COR-L47 (cell line): ENCODE measurements at regions not wholly inside any gene's neighbourhood (a gene's known extent, or its start where the extent isn't known, plus 50 kb on each side); places are given as distances from the start of the nearest gene placed in this dataset.
A peak's percentile ranks its signal among the peaks of the same experiment; 100 is the strongest.
"Not testable (repeated sequence)": the region's sequence is repeated elsewhere in the genome, so short reads cannot be mapped to it uniquely, and the experiment has no call there.

Experiments used
- DNase-seq: peaks from one replicate; lab custom pipeline; 2025; lab: John Stamatoyannopoulos, UW

DNA sequence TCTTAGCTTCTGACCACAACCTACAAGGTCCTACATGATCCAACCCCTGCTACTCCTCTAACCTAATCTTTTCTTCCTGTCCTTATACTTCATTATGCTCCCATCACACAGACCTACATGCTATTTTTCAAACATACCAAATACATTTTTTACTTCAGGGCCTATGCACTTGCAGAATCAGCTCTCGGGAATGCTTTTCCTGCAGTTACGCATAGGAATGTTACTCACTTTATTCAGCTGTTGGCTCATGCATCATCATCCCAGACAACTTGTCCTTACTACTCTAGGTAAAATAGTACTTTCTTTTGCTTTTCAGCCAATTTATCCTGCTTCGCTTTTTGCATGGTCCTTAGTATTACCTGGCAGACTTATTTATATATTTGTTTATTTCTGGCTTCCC, 105.6 kb downstream of the OXSM start:
- DNase-seq = no peak

DNA sequence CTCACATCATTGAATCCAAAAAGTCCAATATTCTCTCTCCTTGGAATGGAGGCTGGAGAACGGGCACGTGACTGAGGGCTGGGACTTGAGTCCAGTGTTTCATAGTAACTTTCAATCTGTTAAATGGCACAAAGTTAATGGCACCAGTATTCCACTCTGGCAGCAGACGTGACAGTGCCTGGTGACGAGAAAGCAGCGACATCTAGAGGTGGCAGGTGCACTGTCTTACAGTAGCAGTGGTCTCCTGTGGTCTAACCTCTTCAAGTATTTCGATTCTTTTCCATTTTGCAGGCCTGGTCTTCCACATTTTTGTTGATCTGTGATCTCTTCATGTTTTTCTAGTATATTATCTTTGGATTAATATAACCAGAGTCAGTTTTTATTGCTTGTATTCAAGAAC, 107.1 kb downstream of the OXSM start:
- DNase-seq = no peak

DNA sequence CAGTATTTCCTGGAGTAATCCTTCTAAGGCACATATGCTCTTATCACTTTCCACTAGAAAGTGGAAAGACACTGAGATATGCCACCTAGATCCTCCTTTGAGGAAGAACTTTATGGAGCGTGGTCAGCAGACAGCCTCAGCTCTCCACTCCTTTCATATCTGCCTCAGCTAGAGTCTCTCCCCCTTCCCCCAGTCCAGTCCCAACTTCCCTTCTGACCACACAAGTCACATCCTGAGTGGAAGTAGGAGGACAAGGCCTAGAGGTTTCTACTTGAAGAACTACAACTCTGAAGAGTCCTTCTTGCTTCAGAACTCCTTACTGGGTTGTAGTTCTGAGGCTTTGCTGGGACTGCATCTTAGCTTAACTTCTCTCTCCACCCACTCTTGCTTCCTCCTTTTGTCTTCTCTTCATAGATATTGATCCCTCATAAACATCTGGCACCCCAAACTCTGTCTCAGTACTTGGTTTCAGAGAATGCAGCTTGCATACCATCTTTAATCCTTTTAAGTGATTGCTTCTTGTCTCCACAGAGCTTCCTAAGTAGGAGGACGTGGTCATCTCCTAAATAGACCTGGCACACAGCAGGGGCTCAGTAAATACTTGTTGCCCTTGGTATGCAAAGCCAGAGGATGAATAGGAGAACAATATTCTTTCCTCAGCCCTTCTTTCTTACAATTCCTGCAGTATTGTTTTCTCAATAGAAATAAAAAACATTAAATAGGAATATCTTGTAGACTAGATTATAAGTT, 109.6 kb downstream of the OXSM start:
- no peak for DNase-seq

- no peak for DNase-seq
Measured at GRCh38 chr3:25900161-25900560, 110.3 kb downstream of the OXSM start.

DNA sequence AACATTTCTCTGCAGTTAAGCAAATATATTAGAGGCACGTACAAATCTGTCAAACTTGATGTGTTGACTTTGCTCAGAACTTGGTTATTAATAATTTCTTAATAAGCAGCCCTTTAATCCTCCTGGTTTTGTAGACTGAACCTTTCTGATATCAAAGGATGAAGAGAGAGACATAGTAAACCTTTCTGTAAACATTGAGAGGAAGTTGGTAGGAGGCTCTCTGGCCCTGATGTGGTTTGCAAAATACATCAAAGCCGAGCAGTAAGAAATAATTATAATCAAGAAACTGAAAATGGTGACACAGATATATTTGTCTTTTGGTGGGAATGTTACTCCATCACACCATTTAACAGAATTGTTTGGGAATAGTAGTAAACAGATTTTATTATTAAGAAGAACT, 111.9 kb downstream of the OXSM start:
- DNase-seq = no peak

DNA sequence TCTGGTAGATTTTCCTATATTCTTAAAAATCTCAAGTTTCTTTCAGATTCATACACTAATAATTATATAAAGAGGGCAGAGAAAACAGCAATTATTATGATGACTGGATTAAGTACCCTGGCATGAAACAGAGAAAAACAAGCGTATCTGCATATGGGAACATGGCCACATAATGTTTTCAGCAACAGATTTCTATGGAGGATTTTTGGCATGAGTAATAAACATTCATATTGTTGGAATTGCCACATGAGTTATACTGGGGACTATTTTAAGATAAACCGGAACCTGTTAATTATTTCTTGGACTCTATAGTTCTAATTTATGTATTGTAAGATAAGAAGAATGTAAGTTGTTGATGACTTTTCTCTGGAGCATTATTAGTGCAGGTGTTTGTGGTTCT, 112.7 kb downstream of the OXSM start:
- DNase-seq = no peak

- DNase-seq = no peak
Measured at GRCh38 chr3:25903371-25904129, 113.7 kb downstream of the OXSM start.

GRCh38 chr3:25904206-25904605, 114.3 kb downstream of the OXSM start:
- DNase-seq = peak; percentile 2

DNA sequence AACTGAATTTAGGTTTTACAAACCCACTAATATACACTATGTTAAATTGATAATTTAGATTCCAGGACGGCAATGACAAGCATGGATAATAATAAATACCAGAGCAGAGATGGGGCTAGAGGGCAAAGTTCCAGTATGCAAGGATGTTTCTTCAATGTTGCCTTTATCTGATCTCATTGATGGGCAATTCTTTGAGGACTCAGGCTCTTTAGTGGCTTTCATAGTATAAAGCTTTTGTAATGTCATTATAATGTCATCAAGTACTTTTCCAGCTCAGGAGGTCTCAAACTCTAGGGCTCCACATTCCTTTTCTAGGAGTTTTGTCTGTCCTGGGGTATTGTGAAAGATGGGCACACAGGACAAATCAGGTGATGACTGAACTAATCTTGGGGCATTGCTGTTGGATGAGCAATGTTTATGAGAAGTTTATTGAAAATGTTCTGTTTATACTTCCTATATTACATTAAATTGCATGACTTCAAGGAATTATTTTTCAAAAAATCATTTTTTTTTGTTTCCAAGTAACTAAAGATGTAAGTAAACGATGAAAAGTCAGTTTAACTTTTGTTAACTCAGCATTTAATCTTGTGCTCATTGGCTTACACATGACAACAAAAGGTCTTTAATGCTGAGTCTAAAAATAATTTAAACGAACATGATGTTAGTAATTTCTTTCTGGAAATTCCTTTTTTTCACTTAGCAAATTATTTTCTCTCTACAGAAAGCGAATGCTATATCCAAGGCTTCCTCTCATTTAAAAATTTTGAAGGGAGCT, 116.4 kb downstream of the OXSM start:
- DNase-seq = no peak

DNA sequence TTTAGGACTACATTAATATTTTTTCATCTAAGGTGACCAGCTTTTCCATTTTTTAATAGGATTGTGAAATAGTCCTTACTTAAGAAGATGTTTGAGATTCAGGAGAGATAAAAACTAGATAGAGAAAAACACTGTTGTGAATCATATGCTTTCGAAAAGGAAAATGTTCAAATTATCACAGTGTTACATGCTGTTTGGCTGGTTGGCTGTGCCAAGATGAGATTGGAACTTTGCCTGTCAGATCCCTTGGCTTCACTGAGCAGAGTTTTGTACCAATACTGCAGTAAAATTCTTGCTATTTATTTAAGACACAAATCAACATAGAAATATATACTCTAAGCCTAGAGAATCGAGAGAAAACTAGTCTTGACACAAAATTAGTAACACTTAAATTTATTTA, 117.2 kb downstream of the OXSM start:
- no peak for DNase-seq

DNA sequence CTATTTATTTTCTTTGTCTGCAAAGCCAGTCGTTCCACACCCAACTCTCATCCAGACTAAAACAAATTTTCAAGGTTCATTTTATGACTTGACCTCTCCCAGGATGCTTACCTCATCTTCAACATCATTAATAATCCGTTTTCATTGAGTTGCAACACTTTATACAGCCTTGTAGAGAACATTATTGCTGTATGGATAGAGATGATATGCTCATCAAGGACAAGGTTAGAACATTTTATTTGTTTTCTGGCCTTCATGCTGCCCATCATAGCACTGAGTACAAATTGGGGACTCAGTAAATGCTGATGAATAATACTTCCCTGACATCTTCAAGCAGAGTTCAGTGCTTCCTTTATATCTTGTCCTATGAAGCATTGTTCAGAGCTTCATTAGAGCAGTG, 120.2 kb downstream of the OXSM start:
- DNase-seq = no peak

- no peak for DNase-seq
Measured at GRCh38 chr3:25910997-25911396, 121.1 kb downstream of the OXSM start.

DNA sequence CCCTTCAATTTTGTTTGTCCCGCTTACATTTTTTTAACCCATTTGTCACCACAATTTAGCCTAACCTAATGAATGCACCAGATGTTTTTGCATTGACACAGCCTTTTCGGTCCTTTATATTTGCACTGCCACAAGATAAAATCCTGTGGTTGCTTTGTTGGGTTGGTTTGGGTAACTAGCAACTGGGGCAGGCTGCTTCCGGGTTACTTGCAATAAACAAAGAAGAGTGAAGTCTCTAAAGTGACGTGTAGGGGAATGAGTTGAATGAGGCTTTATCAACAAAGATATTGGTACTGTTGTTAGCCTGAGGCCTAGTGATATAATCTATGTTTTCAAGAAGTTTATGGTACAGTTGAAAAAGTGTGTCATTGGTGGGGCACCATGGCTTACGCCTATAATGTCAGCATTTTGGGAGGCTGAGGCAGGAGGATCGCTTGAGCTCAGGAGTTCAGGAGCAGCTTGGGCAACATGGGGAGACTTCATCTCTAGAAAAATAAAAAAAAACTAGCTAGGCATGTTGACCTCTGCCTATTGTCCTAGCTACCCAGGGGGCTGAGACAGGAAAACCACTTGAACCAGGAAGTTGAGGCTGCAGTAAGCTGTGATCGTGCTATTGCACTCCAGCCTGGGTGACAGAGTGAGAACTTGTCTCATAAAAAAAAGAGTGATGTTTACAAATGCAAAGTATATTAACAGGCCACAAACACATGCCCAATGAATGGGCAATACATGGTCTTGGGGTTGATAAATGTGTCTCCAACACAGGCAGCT, 121.8 kb downstream of the OXSM start:
- DNase-seq = no peak

DNA sequence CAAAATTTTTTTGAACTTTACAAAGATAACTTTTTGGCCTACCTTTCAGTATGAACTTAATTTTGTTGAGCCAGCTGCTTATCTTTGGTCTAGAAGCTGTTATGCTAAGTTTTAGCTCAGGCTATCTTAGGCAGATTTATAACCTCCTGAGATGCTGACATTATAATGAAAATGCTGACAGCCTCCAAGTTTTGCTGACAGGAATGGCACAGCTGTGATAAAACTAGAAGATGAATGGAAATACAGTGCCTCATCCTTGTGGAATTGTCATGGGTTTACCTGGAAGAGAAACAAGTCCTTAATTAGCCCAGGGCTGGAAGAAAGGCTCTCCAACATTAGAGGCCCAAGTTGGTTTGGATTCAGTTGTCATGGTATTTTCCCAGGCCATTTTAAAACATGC, 123.3 kb downstream of the OXSM start:
- no peak for DNase-seq

GRCh38 chr3:25915673-25916072, 125.8 kb downstream of the OXSM start:
- no peak for DNase-seq

DNA sequence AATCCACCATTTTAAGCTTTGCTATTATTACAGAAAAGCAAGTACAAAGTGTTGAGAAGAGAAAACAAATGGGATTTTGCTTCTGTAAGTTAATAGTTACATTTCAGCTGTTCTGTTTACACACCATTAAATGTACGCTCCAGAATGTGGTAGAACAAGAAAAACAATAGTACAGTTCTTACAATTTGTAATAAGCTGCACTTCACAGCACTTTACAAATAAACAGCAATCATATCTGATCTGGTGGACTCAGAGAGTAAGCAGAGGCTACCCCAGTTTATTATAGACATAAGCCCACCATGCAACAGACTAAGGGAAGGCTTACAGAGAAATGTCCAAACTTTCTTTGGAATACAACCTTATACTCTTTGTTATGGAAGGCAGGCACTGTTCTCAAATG, 126.4 kb downstream of the OXSM start:
- no peak for DNase-seq

DNA sequence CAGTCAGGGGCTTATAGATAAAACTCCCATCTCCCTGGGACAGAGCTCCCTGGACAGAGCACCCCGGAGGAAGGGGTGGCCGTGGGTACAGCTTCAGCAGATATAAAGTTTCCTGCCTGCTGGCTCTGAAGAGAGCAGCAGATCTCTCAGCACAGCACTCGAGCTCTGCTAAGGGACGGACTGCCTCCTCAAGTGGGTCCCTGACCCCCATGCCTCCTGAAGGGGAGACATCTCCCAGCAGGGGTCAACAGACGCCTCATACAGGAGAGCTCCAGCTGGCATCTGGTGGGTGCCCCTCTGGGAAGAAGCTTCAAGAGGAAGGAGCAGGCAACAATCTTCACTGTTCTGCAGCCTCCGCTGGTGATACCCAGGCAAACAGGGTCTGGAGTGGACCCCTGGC, 142.1 kb downstream of the OXSM start:
- DNase-seq = not testable (repeated sequence)

DNA sequence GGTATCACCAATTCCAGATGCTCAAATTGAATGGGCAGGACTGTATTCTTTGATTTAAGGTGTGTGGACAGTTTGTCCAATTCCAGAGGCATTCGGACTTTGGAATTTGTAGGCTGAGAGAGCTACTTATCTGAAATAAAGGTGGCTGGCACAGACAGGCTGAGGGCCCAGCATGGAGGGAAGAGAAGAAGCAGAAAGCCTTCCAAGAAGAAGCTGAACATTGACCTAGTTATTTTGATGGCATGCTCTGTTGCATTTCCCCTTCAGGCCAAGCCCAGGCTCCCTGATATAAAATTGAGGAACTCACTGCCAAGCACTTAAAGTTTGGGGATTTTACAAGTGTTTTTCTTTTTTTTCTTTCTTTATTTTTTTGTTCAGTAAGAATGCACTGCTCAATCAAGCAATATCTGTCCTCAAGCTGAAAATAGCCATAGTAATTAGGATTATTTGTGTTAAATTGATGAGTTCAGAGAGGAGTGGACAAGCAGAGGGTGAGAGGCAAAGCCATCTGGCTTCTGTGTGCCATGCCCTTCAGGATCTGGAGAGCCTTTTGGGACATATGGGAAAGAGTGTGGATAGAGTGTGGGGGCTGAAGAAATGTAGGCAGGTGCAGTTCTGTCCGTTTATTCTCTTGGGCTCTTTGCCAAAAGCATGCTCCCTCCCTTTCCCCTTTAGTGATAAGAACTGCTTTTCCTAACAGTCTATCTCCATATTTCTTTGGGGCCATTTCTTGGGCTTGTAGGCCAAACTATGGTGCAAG, 148.9 kb downstream of the OXSM start:
- no peak for DNase-seq

DNA sequence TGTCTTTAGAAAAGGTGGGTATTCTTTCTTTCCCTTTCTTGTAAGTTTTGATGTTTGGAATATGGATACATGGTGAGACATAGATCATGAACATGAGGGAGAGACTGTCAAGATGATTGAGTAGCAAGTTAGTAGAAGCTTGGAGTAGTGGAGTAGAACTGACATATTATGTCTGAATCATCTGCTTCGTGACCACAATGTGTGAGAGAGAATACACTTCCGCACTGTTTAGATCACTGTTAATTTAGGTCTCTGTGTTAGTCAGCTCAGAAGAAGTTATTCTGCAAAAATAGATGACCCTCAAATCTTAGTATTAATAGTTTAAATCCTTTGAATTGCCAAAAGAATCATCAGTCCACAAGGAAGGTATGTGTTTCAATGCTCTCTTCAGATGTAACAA, 151.0 kb downstream of the OXSM start:
- DNase-seq = no peak

- no peak for DNase-seq
Measured at GRCh38 chr3:25944329-25944728, 154.4 kb downstream of the OXSM start.

- DNase-seq = no peak
Measured at GRCh38 chr3:25945366-25945765, 155.5 kb downstream of the OXSM start.
